Fibroblast of skin of right biceps (primary cell): ENCODE measurements at regions not wholly inside any gene's neighbourhood (a gene's known extent, or its start where the extent isn't known, plus 50 kb on each side); places are given as distances from the start of the nearest gene placed in this dataset.

Experiments used
- DNase-seq: peaks from one replicate; pipeline ENCODE4 v3.0.0-alpha.2; 2013

DNA sequence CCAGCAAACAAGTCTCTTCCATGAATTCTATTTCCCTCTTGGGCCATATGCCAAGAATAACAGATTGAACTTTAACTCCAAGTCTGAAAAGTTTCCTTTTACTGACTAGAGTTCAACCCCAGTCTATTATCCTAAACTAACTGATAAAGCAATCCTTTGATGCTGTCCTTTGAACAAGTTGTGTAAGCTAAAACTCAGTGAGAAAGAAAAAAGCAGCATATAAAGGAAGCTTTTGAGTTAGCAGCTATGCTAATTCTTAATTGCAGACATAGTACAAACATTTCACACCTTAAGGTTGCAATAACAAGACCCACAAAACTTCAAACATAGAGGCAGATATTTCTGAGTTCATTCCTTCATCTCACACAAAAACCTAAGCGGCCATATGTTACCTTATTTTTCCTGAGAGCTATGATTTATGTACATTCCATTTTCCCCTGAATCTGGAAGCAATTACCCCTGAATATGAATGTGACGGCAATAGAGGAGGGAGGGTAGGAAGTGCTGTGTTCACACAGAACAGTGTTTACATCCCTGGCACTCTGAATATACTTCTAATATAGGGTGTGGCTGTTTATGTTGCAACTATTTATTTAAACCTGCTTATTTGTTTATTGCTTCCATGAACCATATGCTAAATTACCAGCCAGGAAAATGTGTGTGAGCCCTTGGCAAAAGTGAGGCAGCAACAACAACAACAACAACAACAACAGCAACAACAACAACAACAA lies 180.6 kb downstream of the IRS1 start:
- DNase-seq, result peak; percentile 90

DNA sequence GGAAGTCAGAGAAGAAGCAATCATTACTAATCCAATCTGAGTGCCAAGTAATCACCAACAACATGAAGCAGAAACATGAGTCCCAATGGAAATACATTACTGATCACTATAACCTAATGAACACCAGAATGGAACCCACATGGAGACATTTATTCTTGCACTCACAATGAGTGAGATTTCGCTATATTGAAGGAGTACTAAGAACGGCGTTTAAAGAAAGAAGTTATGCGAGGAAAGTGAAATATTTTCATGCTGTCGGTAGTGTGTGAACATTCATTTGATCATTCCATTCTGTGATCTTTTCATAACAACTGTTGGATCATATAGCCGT lies 181.1 kb downstream of the IRS1 start:
- DNase-seq, result no peak

DNA sequence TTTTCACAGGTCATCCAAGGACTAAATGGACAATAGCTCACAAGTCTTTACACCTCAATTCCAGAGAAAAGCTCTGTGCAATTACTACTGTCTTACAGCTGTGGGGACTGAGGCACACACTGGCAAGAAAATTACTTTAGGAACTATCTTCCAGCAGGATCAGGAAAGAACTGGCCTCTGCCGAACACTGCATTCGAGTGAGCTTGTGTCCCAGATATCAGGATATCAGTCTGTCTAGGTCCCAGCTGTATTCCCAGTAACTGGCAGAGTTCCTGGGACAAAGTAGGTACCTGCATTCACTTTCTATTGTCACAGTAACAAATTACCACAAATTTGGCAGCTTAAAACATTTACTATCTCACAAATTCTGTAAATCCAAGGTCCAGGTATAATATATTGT lies 183.7 kb downstream of the IRS1 start:
- DNase-seq, result no peak

- peak; percentile 80 for DNase-seq
These were observed 187.7 kb downstream of the IRS1 start for GRCh38 chr2:226611944-226612318.

DNA sequence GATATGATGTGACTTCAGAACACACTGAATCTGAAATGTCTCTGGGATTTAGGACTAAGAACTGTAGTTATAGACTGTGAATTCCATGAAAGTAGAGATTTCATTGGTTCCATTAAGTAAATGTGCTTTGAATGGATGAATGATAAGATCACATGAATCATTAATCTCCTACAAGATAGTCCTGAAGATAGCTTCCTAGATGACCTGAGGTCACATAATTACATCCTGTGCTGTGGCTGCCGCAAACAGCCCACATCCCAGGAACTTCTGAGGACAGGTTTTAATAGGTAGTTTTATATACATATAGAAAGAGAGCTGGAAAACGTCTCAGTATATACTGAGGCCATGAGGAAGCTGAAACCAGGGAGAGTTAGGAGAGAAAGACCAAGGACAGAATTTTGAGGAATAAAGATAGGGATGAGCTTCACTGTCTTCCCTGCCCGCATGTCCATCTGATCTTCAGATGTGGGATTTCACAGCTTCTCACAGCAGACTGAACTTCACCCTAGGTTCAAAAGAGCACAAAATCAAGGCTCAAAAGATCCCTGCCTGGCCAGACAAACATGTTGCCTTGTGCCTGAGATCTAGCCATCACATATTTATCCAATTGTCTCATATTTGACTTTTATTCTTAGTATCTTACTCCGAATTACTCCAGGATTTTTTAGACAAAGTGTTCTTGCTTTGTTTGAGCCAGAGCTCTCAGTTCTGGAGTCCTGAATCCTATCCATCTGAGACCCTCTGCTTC lies 188.2 kb downstream of the IRS1 start:
- no peak for DNase-seq

DNA sequence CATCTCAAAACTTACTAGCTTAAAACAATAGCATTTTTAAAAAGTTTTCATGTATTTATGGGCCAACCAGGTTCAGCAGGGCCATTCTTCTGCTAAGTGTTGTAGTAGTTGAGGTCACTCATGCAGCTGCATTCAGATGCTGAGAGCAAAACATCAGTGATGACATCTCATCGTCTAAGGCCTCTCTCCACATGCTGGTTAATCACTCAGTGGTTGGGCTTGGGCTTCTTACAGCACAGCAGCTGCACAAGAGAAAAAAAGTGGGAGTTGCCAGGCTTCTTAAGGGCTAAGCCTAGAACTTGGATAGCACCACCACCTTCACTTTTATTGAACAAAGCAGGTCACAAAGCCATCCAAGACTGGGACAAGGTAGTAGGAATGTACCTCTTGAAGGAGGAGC lies 190.3 kb downstream of the IRS1 start:
- DNase-seq, result peak; percentile 90

- DNase-seq, result peak; percentile 67
These were observed 191.2 kb downstream of the IRS1 start for GRCh38 chr2:226608451-226608850.

DNA sequence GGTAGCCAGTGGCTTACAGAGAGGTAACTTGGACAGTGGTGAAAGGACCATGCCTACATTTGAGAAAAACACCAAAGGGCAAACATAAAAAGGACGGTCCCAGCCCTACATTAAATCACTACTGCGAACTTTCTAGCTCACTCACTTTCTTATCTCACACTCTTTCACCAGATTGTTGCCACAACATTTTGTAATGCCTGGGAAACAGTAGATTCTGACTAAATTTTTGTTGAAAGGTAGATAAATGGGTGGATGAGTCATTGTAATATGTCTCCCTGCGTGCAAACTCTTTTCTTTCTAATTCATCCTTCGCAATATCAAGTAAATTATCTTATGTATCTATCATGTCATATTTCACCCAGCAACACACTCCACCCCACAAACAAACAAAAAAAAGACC lies 192.2 kb downstream of the IRS1 start:
- peak; percentile 91 for DNase-seq

DNA sequence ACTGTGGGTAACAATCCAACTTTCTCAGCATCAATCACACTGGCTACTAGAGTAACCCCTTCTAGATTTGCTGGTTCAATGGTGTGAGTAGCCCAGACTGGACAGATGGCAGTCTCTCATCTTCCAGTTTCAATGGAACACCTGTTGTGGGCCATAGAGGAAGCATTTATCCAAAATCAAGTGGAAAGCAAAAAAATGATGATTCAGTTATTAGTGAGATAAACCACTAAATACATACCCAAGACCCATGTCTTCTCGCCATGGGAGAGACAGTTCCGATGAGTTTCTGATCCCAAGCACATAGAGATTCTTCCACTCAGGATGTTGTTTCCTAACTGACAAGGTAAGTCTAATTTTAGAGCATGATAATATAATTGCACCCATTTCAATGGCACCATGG lies 194.0 kb downstream of the IRS1 start:
- DNase-seq, result no peak

DNA sequence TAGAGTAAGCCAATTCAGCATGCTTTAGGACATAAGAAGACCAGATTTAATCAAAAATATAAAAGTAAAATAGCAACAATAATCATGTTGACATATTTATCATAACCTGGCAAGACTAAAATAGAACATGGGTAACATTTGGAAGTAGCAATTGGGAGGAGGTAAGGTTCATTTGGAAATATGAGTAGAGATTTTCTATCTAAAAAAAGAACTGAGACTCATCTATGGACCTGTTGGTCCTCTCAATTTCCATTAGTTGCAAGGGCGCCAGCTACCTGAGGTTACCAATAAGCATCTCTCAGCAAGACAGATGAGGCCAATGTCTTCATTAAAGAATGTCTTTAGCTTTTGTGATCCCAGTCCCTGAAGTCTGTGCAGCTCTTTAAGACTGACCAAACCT lies 196.0 kb downstream of the IRS1 start:
- DNase-seq, result no peak

- peak; percentile 88 for DNase-seq
These were observed 197.5 kb downstream of the IRS1 start for GRCh38 chr2:226601881-226602662.

DNA sequence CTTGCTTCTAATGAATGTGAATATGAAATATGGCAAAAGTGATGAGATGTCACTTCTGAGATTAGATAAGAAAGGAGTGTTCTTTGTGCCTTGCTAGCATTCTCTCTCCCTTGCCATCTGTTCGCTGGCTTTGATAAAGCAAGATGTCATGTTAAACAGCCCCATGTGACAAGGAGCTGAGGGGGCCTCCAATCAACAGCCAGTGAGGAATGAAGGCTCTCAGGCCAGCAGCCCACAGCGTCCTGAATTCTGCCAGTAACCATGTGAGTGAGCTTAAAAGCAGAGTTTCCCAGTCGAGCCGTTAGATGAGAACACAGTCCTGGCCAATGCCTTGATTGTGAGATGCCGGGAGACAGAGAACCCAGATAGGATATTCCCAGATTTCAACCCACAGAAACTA lies 198.8 kb downstream of the IRS1 start:
- no peak for DNase-seq

DNA sequence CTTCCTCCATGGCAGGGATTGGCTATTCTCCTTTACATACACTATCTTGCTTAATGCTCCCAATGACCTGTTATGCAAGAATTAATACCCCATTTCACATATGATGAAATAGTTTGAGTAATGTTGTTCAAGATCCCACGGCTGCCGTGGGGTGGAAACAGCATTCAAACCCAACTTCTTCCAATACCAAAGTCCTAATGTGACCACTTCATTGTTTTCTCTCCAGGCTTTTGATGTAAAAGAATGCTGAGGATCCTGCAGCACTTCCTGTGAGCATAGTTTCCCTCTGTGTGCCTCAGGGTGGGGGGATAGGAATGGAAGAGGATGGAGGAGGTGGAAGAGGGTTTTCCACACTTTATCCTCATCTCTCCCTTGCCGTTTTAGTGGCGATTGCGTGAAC lies 199.4 kb downstream of the IRS1 start:
- DNase-seq, result peak; percentile 83

- DNase-seq, result no peak
These were observed 210.6 kb downstream of the IRS1 start for GRCh38 chr2:226589043-226589442.

DNA sequence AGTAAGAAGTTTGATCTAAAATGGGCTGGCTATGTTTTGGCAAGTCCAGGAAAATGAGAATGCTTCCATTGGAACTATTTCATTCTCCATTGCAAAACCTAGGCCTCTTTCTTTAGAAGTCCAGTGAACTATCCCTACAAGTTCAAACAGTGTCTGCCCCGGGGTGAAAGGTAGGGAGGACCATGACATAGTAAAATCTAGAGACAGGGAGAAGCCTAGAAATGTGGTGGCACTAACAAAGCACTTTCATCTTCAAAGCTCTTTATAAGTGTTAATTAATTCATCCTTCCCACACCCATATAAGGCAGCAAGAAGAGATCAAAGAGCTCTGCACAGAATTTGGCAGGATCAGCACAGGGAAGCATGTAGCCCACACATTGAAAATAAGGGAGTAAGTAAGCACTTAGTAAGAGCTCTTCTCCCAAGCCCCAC lies 214.5 kb downstream of the IRS1 start:
- DNase-seq, result no peak

DNA sequence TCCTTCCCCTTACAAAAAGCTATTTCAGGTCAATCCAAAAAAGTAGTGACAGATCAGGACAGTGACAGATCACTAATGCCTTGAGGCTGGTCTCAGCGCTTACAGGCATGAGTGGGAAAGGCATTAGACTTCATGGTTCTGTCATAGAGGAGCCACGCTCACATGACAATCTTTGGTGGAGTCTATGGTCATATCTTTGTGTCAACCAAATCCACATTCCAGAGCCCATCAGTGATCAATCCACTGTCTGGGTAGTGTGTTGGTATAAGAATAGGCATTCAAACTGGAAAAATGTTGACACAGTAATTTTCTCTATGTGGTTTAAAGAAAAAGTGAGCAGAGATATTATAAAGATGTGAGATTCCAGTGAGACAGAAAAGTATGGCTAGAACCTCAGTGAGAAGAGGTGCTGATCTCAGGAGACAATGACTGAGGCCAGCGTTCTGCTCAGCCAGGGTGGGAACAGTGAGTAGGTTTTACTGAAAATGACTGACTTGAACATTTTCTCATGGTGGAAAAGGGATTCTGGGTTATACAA lies 215.0 kb downstream of the IRS1 start:
- DNase-seq, result no peak

- DNase-seq, result peak; percentile 93
These were observed 215.9 kb downstream of the IRS1 start for GRCh38 chr2:226583715-226584114.

- peak; percentile 33 for DNase-seq
These were observed 218.0 kb downstream of the IRS1 start for GRCh38 chr2:226581661-226582060.

- no peak for DNase-seq
These were observed 218.6 kb downstream of the IRS1 start for GRCh38 chr2:226581004-226581403.

DNA sequence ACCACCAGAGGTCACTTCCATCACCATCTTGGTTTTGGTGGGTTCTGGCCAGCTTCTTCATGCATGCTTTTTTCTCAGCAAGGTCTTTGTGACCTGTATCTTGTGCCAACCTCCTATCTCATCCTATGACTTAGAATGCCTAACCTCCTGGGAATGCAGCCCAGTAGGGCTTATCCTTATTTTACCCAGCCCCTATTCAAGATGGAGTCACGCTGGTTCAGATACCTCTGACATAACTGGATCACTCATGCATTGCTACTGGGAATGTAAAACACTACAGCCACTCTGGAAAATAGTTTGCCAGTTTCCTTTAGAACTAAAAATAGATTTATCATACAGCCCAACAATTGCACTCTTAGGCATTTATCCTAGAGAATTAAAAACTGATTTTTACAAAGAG lies 219.2 kb downstream of the IRS1 start:
- DNase-seq, result no peak

DNA sequence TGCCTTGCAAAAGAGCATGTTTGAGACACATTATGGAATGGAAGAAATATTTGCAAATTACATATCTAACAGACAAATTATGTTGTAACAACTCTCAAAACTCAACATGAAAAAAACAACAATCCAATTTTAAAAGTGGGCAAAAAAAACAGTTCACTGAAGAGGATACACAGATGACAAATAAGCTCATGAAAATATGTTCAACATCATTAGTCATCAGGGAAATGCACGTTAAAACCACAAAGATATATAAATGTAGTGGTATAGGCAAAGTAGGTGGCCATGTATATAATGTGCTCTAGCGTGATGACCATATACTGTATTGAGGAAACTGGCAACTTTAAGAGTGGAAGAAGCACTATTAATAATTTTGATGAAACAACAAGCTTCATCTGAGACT lies 220.1 kb downstream of the IRS1 start:
- DNase-seq, result peak; percentile 62

GRCh38 chr2:226578879-226579278 lies 220.7 kb downstream of the IRS1 start:
- peak; percentile 51 for DNase-seq

DNA sequence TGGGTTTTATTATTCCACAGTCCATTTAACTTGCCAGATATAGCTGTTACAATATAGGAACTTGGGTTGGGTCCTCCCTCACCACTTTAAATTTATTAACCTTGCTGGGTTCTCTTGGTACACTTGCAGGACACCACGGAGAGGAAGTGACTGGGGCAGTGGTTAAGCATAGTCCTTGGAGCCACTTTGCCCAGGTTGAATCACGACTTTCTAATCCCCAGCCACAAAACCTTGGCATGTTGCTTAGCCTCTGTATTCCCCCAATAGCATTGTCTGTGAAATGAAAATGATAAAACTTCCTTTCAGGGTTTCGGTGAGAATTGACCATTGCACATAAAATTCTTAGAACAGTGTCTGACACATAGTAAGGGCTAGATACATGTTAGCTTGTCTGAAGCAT lies 221.2 kb downstream of the IRS1 start:
- no peak for DNase-seq

GRCh38 chr2:226575928-226576327 lies 223.7 kb downstream of the IRS1 start:
- DNase-seq, result no peak
